GM12878 (cell line): ENCODE measurements at regions not wholly inside any gene's neighbourhood (a gene's known extent, or its start where the extent isn't known, plus 50 kb on each side); places are given as distances from the start of the nearest gene placed in this dataset.

Experiments
- ATAC-seq: fragments of 200-7000 bp; cut with Tn5 transposase; 3 replicates; pipeline ENCODE4 v1.9.1; 2020; ENCODE audit warnings: mild to moderate bottlenecking, moderate library complexity
- BruUV-seq: library from RNA; stranded (reverse); fragments of 400-500 nt; replicated peaks from 2 replicates; lab custom pipeline; 2021; lab: Mats Ljungman, UMichigan
- CTCF ChIA-PET: fragments of 300-600 bp; sonication (Branson Sonifier 250); formaldehyde crosslinking; extraction: SDS; loops from one replicate; lab custom pipeline; 2021; ENCODE audit warnings: inconsistent platforms; lab: Yijun Ruan, JAX
- POLR2A ChIA-PET: fragments of 350-600 bp; formaldehyde crosslinking; extraction: SDS; loops from one replicate; lab custom pipeline; 2021; ENCODE audit warnings: inconsistent platforms; lab: Charles Lee
- RAD21 ChIA-PET: fragments of 300-600 bp; sonication (Branson Sonifier 250); formaldehyde crosslinking; loops from one replicate; lab custom pipeline; 2023; ENCODE audit warnings: antibody characterized with exemption; ENCODE audit not compliant: unreplicated experiment; lab: Charles Lee
- SMC1A ChIA-PET: fragments of 300-600 bp; sonication (Branson Sonifier 250); formaldehyde crosslinking; loops from one replicate; lab custom pipeline; 2023; ENCODE audit not compliant: unreplicated experiment, uncharacterized antibody; lab: Charles Lee
- DNase-seq: peaks from one replicate; pipeline ENCODE4 v3.0.0-alpha.2; 2011; ENCODE audit warnings: low read depth, low spot score
- FAIRE-seq: peaks from 3 replicates; lab custom pipeline; 2011; peaks lifted over from hg19 to GRCh38; lab: Jason Lieb, UNC
- H2AFZ ChIP-seq: 2 replicates; pipeline ENCODE4 v1.6.0; 2011; ENCODE audit warnings: low read depth, low read length, control low read depth; ENCODE audit not compliant: control insufficient read depth
- H3K27ac ChIP-seq: 2 replicates; pipeline ENCODE4 v1.5.1; 2011; ENCODE audit warnings: control low read depth; ENCODE audit not compliant: control insufficient read depth, insufficient read depth
- H3K27me3 ChIP-seq, 2 experiments: replicated peaks in 1 of 2; 2 replicates each; pipeline versions ENCODE4 v1.6.0 to v1.6.1; 2011; ENCODE audit warnings: low read length in 1 of 2; ENCODE audit not compliant: control insufficient read depth in 2 of 2, insufficient read depth in 2 of 2
- H3K36me3 ChIP-seq, 2 experiments: 2 replicates each; pipeline ENCODE4 v1.5.1; 2011; ENCODE audit warnings: low read length in 1 of 2; ENCODE audit not compliant: control insufficient read depth in 2 of 2, insufficient read depth in 2 of 2
- H3K4me1 ChIP-seq: 2 replicates; pipeline ENCODE4 v1.6.1; 2011; ENCODE audit warnings: mild to moderate bottlenecking, low read length, moderate library complexity, mixed read lengths; ENCODE audit not compliant: control insufficient read depth, insufficient read depth
- H3K4me2 ChIP-seq: 2 replicates; pipeline ENCODE4 v1.6.0; 2011; ENCODE audit warnings: control low read depth; ENCODE audit not compliant: control insufficient read depth, insufficient read depth
- H3K4me3 ChIP-seq: fragments of 200-600 bp; sonication (generic); 2 replicates; pipeline ENCODE4 v1.5.1; 2016
- H3K79me2 ChIP-seq: 2 replicates; pipeline ENCODE4 v1.6.0; 2011; ENCODE audit warnings: low read length; ENCODE audit not compliant: control insufficient read depth, insufficient read depth
- H3K9ac ChIP-seq: 2 replicates; pipeline ENCODE4 v1.8.0; 2011; ENCODE audit warnings: low read length, control low read depth, mixed read lengths; ENCODE audit not compliant: control insufficient read depth, insufficient read depth
- H3K9me3 ChIP-seq: replicated peaks from 3 replicates; pipeline ENCODE4 v1.5.1; 2011; ENCODE audit warnings: mild to moderate bottlenecking, low read length; ENCODE audit not compliant: control insufficient read depth, insufficient read depth
- H4K20me1 ChIP-seq: 2 replicates; pipeline ENCODE4 v1.6.0; 2011; ENCODE audit not compliant: control insufficient read depth, insufficient read depth
- ASH2L ChIP-seq: fragments of 300-600, 200-600 bp; sonication (generic); IDR thresholded peaks from 2 replicates; pipeline ENCODE4 v1.6.1; 2017; ENCODE audit warnings: low read depth, mild to moderate bottlenecking, borderline replicate concordance
- CEBPB ChIP-seq, 2 experiments: fragments of 150-350 bp in 1 of 2; IDR thresholded peaks; 2 replicates each; pipeline ENCODE4 v1.6.1; 2012 to 2014; ENCODE audit warnings: low read depth in 2 of 2, low read length in 2 of 2, borderline replicate concordance in 1 of 2, inconsistent platforms in 1 of 2
- HDAC6 ChIP-seq: fragments of 200-600 bp; sonication (generic); IDR thresholded peaks from one replicate; pipeline ENCODE4 v1.8.0; 2017; ENCODE audit warnings: antibody characterized with exemption; ENCODE audit not compliant: unreplicated experiment
- LARP7 ChIP-seq: fragments of 450-650 bp; IDR thresholded peaks from 2 replicates; pipeline ENCODE4 v1.6.1; 2017; ENCODE audit warnings: mild to moderate bottlenecking
- MLLT1 ChIP-seq: fragments of 450-650 bp; IDR thresholded peaks from 2 replicates; pipeline ENCODE4 v1.6.1; 2016; ENCODE audit warnings: mild to moderate bottlenecking
- RCOR1 ChIP-seq: conservative IDR thresholded peaks from 2 replicates; pipeline ENCODE4 v1.6.1; 2012; ENCODE audit warnings: low read depth, low read length, improper control_type of control experiment
- SREBF1 ChIP-seq: IDR thresholded peaks from 2 replicates; pipeline ENCODE4 v1.6.1; 2012; ENCODE audit warnings: mild to moderate bottlenecking, low read length
- SREBF2 ChIP-seq: IDR thresholded peaks from 2 replicates; pipeline ENCODE4 v1.6.1; 2012; ENCODE audit warnings: mild to moderate bottlenecking, low read length
- ZNF274 ChIP-seq: IDR thresholded peaks from one replicate; pipeline ENCODE4 v1.8.0; 2011; ENCODE audit not compliant: insufficient read length, insufficient read depth
- in situ Hi-C: fragments of 300-500 bp; cut with MboI; formaldehyde crosslinking; loops from 9 replicates; pipeline ENCODE4 v1.14.3; 2018; ENCODE audit warnings: mixed read lengths
- intact Hi-C: fragments of 100-400 bp; cut with micrococcal nuclease; formaldehyde crosslinking; loops from one replicate; pipeline ENCODE4 v1.14.2; 2022; ENCODE audit not compliant: unreplicated experiment
- TF ChIP-seq, protein P1 (sequence below): fragments of 450-650 bp; IDR thresholded peaks from 2 replicates; pipeline ENCODE4 v1.6.1; 2017; ENCODE audit warnings: mild to moderate bottlenecking, moderate library complexity
- TF ChIP-seq, protein P2 (sequence below): fragments of 450-650 bp; formaldehyde crosslinking; IDR thresholded peaks from 2 replicates; pipeline ENCODE4 v1.4.0; 2020; ENCODE audit warnings: mild to moderate bottlenecking, moderate library complexity
- TF ChIP-seq, protein P3 (sequence below): fragments of 450-650 bp; formaldehyde crosslinking; IDR thresholded peaks from 2 replicates; pipeline ENCODE4 v1.4.0; 2022; ENCODE audit warnings: mild to moderate bottlenecking, moderate library complexity

DNA sequence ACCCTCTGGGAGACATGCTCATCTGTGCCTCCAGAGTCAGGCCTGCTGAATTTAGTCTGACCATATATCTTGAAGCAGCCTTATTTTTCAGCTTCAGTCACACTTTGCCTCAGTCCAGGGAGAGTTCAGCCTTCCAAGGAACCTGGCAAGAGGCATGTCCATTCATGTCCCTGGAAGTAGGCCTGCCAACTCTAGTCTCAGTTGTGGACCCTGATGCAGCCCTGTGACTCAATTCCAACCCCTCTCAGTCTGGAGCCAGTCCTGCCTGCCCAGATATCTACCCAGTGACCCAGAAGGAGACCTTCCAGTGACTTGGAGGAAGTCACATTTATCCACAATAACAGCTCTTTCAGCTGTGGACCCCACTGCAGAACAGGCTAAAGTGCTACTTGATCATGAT, 566.6 kb downstream of the TMEM135 start:
- H3K27me3 ChIP-seq = no peaks in the 10 kb centered on the region
- no peak overlapping the region for H2AFZ ChIP-seq
- intact Hi-C loops = no loop called here
- ChIA-PET POLR2A (no interaction called here), CTCF (no interaction called here), SMC1A (interaction anchor here (2.0 kb wide), 1 partner anchor 11 kb away, joined by 5 read pairs; no protein-coding TSS in a partner anchor), RAD21 (no interaction called here)
- no peaks in the 10 kb centered on the region for H3K4me1 ChIP-seq
- FAIRE-seq (no peak), DNase-seq (no peak), ATAC-seq (no peak)
- no TSS peak for BruUV-seq
- no peaks in the 10 kb centered on the region for H4K20me1 ChIP-seq
- no peak overlapping the region for H3K4me3 ChIP-seq
- no peak overlapping the region for H3K4me2 ChIP-seq
- H3K79me2 ChIP-seq = no peaks in the 10 kb centered on the region
- H3K9ac ChIP-seq = no peak overlapping the region
- H3K27ac ChIP-seq = no peak overlapping the region
- in situ Hi-C loops = no loop called here
- H3K9me3 ChIP-seq = no peaks in the 10 kb centered on the region
- H3K36me3 ChIP-seq = no peaks in the 10 kb centered on the region
- TF ChIP-seq HDAC6 = no peak
- TF ChIP-seq ZNF274 = no peak
- TF ChIP-seq ASH2L = no peak
- TF ChIP-seq, protein P1, sequence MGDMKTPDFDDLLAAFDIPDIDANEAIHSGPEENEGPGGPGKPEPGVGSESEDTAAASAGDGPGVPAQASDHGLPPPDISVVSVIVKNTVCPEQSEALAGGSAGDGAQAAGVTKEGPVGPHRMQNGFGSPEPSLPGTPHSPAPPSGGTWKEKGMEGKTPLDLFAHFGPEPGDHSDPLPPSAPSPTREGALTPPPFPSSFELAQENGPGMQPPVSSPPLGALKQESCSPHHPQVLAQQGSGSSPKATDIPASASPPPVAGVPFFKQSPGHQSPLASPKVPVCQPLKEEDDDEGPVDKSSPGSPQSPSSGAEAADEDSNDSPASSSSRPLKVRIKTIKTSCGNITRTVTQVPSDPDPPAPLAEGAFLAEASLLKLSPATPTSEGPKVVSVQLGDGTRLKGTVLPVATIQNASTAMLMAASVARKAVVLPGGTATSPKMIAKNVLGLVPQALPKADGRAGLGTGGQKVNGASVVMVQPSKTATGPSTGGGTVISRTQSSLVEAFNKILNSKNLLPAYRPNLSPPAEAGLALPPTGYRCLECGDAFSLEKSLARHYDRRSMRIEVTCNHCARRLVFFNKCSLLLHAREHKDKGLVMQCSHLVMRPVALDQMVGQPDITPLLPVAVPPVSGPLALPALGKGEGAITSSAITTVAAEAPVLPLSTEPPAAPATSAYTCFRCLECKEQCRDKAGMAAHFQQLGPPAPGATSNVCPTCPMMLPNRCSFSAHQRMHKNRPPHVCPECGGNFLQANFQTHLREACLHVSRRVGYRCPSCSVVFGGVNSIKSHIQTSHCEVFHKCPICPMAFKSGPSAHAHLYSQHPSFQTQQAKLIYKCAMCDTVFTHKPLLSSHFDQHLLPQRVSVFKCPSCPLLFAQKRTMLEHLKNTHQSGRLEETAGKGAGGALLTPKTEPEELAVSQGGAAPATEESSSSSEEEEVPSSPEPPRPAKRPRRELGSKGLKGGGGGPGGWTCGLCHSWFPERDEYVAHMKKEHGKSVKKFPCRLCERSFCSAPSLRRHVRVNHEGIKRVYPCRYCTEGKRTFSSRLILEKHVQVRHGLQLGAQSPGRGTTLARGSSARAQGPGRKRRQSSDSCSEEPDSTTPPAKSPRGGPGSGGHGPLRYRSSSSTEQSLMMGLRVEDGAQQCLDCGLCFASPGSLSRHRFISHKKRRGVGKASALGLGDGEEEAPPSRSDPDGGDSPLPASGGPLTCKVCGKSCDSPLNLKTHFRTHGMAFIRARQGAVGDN = no peak
- no peak for TF ChIP-seq RCOR1
- TF ChIP-seq MLLT1 = no peak
- TF ChIP-seq CEBPB (IDR thresholded peaks at IDR 0.05; ENCODE audit: borderline replicate concordance in 1 of 2, low read depth in 2 of 2, low read length in 2 of 2) = no peak
- TF ChIP-seq, protein P2, sequence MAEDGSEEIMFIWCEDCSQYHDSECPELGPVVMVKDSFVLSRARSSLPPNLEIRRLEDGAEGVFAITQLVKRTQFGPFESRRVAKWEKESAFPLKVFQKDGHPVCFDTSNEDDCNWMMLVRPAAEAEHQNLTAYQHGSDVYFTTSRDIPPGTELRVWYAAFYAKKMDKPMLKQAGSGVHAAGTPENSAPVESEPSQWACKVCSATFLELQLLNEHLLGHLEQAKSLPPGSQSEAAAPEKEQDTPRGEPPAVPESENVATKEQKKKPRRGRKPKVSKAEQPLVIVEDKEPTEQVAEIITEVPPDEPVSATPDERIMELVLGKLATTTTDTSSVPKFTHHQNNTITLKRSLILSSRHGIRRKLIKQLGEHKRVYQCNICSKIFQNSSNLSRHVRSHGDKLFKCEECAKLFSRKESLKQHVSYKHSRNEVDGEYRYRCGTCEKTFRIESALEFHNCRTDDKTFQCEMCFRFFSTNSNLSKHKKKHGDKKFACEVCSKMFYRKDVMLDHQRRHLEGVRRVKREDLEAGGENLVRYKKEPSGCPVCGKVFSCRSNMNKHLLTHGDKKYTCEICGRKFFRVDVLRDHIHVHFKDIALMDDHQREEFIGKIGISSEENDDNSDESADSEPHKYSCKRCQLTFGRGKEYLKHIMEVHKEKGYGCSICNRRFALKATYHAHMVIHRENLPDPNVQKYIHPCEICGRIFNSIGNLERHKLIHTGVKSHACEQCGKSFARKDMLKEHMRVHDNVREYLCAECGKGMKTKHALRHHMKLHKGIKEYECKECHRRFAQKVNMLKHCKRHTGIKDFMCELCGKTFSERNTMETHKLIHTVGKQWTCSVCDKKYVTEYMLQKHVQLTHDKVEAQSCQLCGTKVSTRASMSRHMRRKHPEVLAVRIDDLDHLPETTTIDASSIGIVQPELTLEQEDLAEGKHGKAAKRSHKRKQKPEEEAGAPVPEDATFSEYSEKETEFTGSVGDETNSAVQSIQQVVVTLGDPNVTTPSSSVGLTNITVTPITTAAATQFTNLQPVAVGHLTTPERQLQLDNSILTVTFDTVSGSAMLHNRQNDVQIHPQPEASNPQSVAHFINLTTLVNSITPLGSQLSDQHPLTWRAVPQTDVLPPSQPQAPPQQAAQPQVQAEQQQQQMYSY (CRISPR knock-in tag) = no peak
- TF ChIP-seq LARP7 = no peak
- TF ChIP-seq SREBF2 = no peak
- TF ChIP-seq, protein P3, sequence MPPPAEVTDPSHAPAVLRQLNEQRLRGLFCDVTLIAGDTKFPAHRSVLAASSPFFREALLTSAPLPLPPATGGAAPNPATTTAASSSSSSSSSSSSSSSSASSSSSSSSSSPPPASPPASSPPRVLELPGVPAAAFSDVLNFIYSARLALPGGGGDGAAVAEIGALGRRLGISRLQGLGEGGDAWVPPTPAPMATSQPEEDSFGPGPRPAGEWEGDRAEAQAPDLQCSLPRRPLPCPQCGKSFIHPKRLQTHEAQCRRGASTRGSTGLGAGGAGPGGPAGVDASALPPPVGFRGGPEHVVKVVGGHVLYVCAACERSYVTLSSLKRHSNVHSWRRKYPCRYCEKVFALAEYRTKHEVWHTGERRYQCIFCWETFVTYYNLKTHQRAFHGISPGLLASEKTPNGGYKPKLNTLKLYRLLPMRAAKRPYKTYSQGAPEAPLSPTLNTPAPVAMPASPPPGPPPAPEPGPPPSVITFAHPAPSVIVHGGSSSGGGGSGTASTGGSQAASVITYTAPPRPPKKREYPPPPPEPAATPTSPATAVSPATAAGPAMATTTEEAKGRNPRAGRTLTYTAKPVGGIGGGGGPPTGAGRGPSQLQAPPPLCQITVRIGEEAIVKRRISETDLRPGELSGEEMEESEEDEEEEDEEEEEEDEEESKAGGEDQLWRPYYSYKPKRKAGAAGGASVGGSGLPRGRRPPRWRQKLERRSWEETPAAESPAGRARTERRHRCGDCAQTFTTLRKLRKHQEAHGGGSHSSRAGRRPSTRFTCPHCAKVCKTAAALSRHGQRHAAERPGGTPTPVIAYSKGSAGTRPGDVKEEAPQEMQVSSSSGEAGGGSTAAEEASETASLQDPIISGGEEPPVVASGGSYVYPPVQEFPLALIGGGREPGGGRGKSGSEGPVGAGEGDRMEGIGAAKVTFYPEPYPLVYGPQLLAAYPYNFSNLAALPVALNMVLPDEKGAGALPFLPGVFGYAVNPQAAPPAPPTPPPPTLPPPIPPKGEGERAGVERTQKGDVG = no peak
- TF ChIP-seq SREBF1 = no peak
